PC-3 (cell line): ENCODE measurements at regions not wholly inside any gene's neighbourhood (a gene's known extent, or its start where the extent isn't known, plus 50 kb on each side); places are given as distances from the start of the nearest gene placed in this dataset.

ENCODE experiments used
- CTCF ChIP-seq: fragments of 300-600 bp; sonication (generic); conservative IDR thresholded peaks from 2 replicates; pipeline ENCODE4 v1.5.1; 2017; ENCODE audit warnings: antibody characterized with exemption, low read depth, mild to moderate bottlenecking, low read length
- EZH2 ChIP-seq: fragments of 300-600 bp; sonication (generic); IDR thresholded peaks from one replicate; pipeline ENCODE4 v1.6.1; 2017; ENCODE audit warnings: antibody characterized with exemption, mild to moderate bottlenecking, low read length; ENCODE audit not compliant: unreplicated experiment

- no peak for TF ChIP-seq CTCF
- TF ChIP-seq EZH2: no peak
Measured at GRCh38 chr12:111150921-111151840, 217.7 kb downstream of the PHETA1 start.
